ENCODE measurements at regions not wholly inside any gene's neighbourhood (a gene's known extent, or its start where the extent isn't known, plus 50 kb on each side); places are given as distances from the start of the nearest gene placed in this dataset.

DNA sequence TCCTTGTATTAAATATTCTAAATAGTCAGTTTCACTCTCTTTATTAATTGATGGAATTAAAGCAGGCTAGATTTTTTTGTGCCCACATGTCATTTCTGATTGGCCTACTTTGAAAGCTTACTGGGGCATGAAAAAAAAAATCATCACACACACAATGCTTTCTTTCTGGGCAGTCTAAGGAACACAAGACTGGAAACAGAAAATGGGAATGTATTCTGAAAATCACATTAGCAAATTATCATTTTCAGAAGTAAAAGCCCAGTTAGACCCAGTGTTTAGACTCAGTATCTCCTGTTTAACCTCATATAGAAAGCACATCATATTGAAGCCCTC lies 339.4 kb downstream of the SPRY2 start:
- no peak overlapping the region for H3K4me3 ChIP-seq
- H3K4me1 ChIP-seq, result no peaks in the 10 kb centered on the region
- no peak overlapping the region for H3K9ac ChIP-seq (ENCODE audit: low read depth in 2 of 2, low read length in 2 of 2)
- no peaks in the 10 kb centered on the region for H3K36me3 ChIP-seq
- TF ChIP-seq CTCF (IDR thresholded peaks at IDR 0.05), result no peak
- no peak for DNase-seq
- H3K9me3 ChIP-seq, result no peaks in the 10 kb centered on the region
- no peaks in the 10 kb centered on the region for H3K27me3 ChIP-seq
- intact Hi-C loops (cut with DNase I), result no loop called here
- no peak overlapping the region for H3K27ac ChIP-seq

GRCh38 chr13:80000684-80001509 lies 340.0 kb downstream of the SPRY2 start:
- H3K36me3 ChIP-seq, result no peaks in the 10 kb centered on the region
- no peak overlapping the region for H3K9ac ChIP-seq (ENCODE audit: low read depth in 2 of 2, low read length in 2 of 2)
- intact Hi-C loops (cut with DNase I), result no loop called here
- no peak for DNase-seq
- H3K27ac ChIP-seq, result no peak overlapping the region
- no peaks in the 10 kb centered on the region for H3K4me1 ChIP-seq
- no peaks in the 10 kb centered on the region for H3K27me3 ChIP-seq
- no peak for TF ChIP-seq CTCF (IDR thresholded peaks at IDR 0.05)
- no peak overlapping the region for H3K4me3 ChIP-seq
- no peaks in the 10 kb centered on the region for H3K9me3 ChIP-seq

DNA sequence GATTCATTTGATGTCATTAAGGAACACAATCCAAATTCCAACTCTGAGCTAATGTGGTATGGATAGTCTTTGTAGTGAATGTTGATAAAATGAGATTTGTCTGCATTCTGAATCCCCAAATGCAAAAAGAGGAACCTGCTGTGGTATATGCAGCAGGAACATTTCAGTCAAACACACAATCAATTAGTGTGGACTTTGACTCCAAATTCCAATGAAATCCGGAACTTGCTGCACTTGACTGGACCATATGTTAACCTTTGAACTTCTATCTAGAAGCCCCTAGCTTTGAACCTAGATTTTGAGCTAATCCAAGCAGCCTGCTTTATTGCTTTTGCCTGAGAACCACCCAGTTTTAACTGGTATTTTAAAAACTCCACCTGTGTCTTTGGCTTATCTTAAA lies 341.3 kb downstream of the SPRY2 start:
- Histone ChIP-seq H3K27ac (no peak overlapping the region), H3K9ac (ENCODE audit: low read depth in 2 of 2, low read length in 2 of 2) (no peak overlapping the region), H3K4me3 (no peak overlapping the region), H3K9me3 (no peaks in the 10 kb centered on the region), H3K4me1 (no peaks in the 10 kb centered on the region), H3K36me3 (no peaks in the 10 kb centered on the region), H3K27me3 (no peaks in the 10 kb centered on the region)
- no peak for DNase-seq
- no peak for TF ChIP-seq CTCF (IDR thresholded peaks at IDR 0.05)
- intact Hi-C loops (cut with DNase I), result no loop called here

- no peak overlapping the region for H3K9ac ChIP-seq (ENCODE audit: low read depth in 2 of 2, low read length in 2 of 2)
- no peak overlapping the region for H3K4me3 ChIP-seq
- no peaks in the 10 kb centered on the region for H3K9me3 ChIP-seq
- no peaks in the 10 kb centered on the region for H3K36me3 ChIP-seq
- H3K27me3 ChIP-seq, result no peaks in the 10 kb centered on the region
- H3K27ac ChIP-seq, result no peak overlapping the region
- no peak for TF ChIP-seq CTCF (IDR thresholded peaks at IDR 0.05)
- no peak for DNase-seq
- H3K4me1 ChIP-seq, result no peaks in the 10 kb centered on the region
- intact Hi-C loops (cut with DNase I), result no loop called here
These were observed 342.5 kb downstream of the SPRY2 start for GRCh38 chr13:79998381-79998880.

DNA sequence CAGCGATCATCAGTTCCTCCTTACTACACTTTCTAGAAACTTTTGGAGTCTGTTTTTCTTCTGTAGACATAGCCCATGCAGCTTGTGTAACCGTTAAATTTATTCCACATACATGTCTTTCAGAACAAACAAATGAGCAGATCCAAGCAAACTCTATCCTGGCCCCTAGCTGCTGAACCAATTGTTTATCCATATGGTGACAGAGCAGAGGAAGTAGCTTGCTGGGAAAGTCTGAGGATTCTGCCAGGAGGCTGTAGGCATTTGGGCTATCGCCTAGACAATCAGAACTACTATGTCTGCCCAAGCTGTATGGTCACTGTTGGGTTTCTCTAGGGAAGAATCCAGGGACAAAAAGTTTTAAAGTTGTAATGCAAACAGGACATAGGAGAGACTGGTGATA lies 343.7 kb downstream of the SPRY2 start:
- Histone ChIP-seq H3K9ac (ENCODE audit: low read depth in 2 of 2, low read length in 2 of 2) (no peak overlapping the region), H3K4me3 (no peak overlapping the region), H3K4me1 (no peaks in the 10 kb centered on the region), H3K27ac (no peak overlapping the region), H3K36me3 (no peaks in the 10 kb centered on the region), H3K9me3 (no peaks in the 10 kb centered on the region), H3K27me3 (no peaks in the 10 kb centered on the region)
- intact Hi-C loops (cut with DNase I), result no loop called here
- TF ChIP-seq CTCF (IDR thresholded peaks at IDR 0.05), result no peak
- DNase-seq, result no peak

All from colonic mucosa (tissue), 4 donors.